WTC11 (cell line): ENCODE measurements at regions not wholly inside any gene's neighbourhood (a gene's known extent, or its start where the extent isn't known, plus 50 kb on each side); places are given as distances from the start of the nearest gene placed in this dataset.

ENCODE experiments used
- CTCF ChIP-seq: fragments of 200-600 bp; IDR thresholded peaks from 2 replicates; pipeline ENCODE4 v1.8.0; 2022; ENCODE audit warnings: antibody characterized with exemption
- ESRRA ChIP-seq: sonication (generic); formaldehyde crosslinking; IDR thresholded peaks from 2 replicates; pipeline ENCODE4 v1.8.1; 2022; ENCODE audit warnings: mild to moderate bottlenecking, missing genetic modification reagents, borderline replicate concordance
- JUN ChIP-seq: sonication (generic); formaldehyde crosslinking; IDR thresholded peaks from 2 replicates; pipeline ENCODE4 v1.8.0; 2023; ENCODE audit warnings: mild to moderate bottlenecking, missing genetic modification reagents
- MAX ChIP-seq: sonication (generic); formaldehyde crosslinking; IDR thresholded peaks from 2 replicates; pipeline ENCODE4 v1.8.0; 2022; ENCODE audit warnings: mild to moderate bottlenecking, missing genetic modification reagents
- NFYB ChIP-seq: sonication (generic); formaldehyde crosslinking; conservative IDR thresholded peaks from 2 replicates; pipeline ENCODE4 v1.8.0; 2022; ENCODE audit warnings: low read depth, missing genetic modification reagents
- SP1 ChIP-seq: sonication (generic); formaldehyde crosslinking; conservative IDR thresholded peaks from 2 replicates; pipeline ENCODE4 v1.8.1; 2022; ENCODE audit warnings: missing genetic modification reagents
- ZNF138 ChIP-seq: sonication (generic); formaldehyde crosslinking; conservative IDR thresholded peaks from 2 replicates; pipeline ENCODE4 v1.8.1; 2022; ENCODE audit warnings: mild to moderate bottlenecking, moderate library complexity, missing genetic modification reagents
- ZNF219 ChIP-seq: sonication (generic); formaldehyde crosslinking; IDR thresholded peaks from 2 replicates; pipeline ENCODE4 v1.8.0; 2023; ENCODE audit warnings: missing genetic modification reagents, mild to moderate bottlenecking, borderline replicate concordance
- TF ChIP-seq, protein P1 (sequence below): sonication (generic); formaldehyde crosslinking; IDR thresholded peaks from 2 replicates; pipeline ENCODE4 v1.8.0; 2022; ENCODE audit warnings: mild to moderate bottlenecking, missing genetic modification reagents

GRCh38 chr3:111359261-111360030, 182.6 kb upstream of the CD96 start:
- TF ChIP-seq MAX: no peak
- no peak for TF ChIP-seq ZNF219 (CRISPR knock-in tag)
- TF ChIP-seq CTCF: no peak
- no peak for TF ChIP-seq NFYB
- TF ChIP-seq JUN (CRISPR knock-in tag): no peak
- no peak for TF ChIP-seq ESRRA (CRISPR knock-in tag)
- TF ChIP-seq SP1 (CRISPR knock-in tag): no peak
- TF ChIP-seq, protein P1, sequence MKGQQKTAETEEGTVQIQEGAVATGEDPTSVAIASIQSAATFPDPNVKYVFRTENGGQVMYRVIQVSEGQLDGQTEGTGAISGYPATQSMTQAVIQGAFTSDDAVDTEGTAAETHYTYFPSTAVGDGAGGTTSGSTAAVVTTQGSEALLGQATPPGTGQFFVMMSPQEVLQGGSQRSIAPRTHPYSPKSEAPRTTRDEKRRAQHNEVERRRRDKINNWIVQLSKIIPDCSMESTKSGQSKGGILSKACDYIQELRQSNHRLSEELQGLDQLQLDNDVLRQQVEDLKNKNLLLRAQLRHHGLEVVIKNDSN (CRISPR knock-in tag): no peak
- no peak for TF ChIP-seq ZNF138
